Spleen (tissue), 11 donors: ENCODE measurements at regions not wholly inside any gene's neighbourhood (a gene's known extent, or its start where the extent isn't known, plus 50 kb on each side); places are given as distances from the start of the nearest gene placed in this dataset.
A peak's percentile ranks its signal among the peaks of the same experiment; 100 is the strongest.
"Not testable (repeated sequence)": the region's sequence is repeated elsewhere in the genome, so short reads cannot be mapped to it uniquely, and the experiment has no call there.

Experiments used
- DNase-seq: peaks from one replicate; pipeline ENCODE4 v3.0.0-alpha.2; 2020
- H3K27ac ChIP-seq, 8 donors: fragments of 200-600 bp; sonication (generic) in 7 of 8; 1 replicate in 4 of 8; 2 replicates in 4 of 8; pipeline versions ENCODE4 v1.5.0 to v1.8.0; 2016 to 2021; ENCODE audit warnings: inconsistent platforms in 4 of 8, mild to moderate bottlenecking in 4 of 8, moderate library complexity in 1 of 8
- H3K27me3 ChIP-seq, 7 donors: fragments of 200-600 bp; sonication (generic) in 6 of 7; replicated peaks in 1 of 7; 1 replicate in 4 of 7; 2 replicates in 3 of 7; pipeline versions ENCODE4 v1.5.0 to v1.8.0; 2016 to 2021; ENCODE audit warnings: inconsistent platforms in 3 of 7, mild to moderate bottlenecking in 1 of 7
- H3K36me3 ChIP-seq, 6 donors: fragments of 200-600 bp; sonication (generic) in 5 of 6; 1 replicate in 4 of 6; 2 replicates in 2 of 6; pipeline versions ENCODE4 v1.5.0 to v1.8.0; 2016 to 2021; ENCODE audit warnings: inconsistent platforms in 2 of 6
- H3K4me1 ChIP-seq, 6 donors: fragments of 200-600 bp; sonication (generic) in 5 of 6; 1 replicate in 3 of 6; 2 replicates in 3 of 6; pipeline versions ENCODE4 v1.5.0 to v1.8.0; 2016 to 2021; ENCODE audit warnings: inconsistent platforms in 3 of 6
- H3K4me3 ChIP-seq, 8 donors: fragments of 200-600 bp; sonication (generic) in 7 of 8; 1 replicate in 4 of 8; 2 replicates in 4 of 8; pipeline versions ENCODE4 v1.5.0 to v1.8.0; 2016 to 2021; ENCODE audit warnings: inconsistent platforms in 4 of 8, mild to moderate bottlenecking in 4 of 8, moderate library complexity in 2 of 8
- H3K9me3 ChIP-seq, 8 donors: fragments of 200-600 bp; sonication (generic) in 7 of 8; 1 replicate in 4 of 8; 2 replicates in 4 of 8; pipeline versions ENCODE4 v1.5.0 to v1.8.0; 2016 to 2021; ENCODE audit warnings: inconsistent platforms in 4 of 8
- CTCF ChIP-seq, 11 experiments: fragments of 200-600 bp in 7 of 11; fragments of 450-650 bp in 4 of 11; sonication (generic) in 4 of 11; IDR thresholded peaks in 8 of 11; conservative IDR thresholded peaks in 3 of 11; 1 replicate in 7 of 11; 2 replicates in 4 of 11; pipeline versions ENCODE4 v1.4.0 to v1.8.0; 2016 to 2021; ENCODE audit warnings: antibody characterized with exemption in 11 of 11, inconsistent platforms in 4 of 11, mild to moderate bottlenecking in 1 of 11
- POLR2A ChIP-seq, 3 donors: fragments of 450-650 bp; IDR thresholded peaks; one replicate each; pipeline ENCODE4 v1.5.1; 2017; ENCODE audit warnings: antibody characterized with exemption in 3 of 3, mild to moderate bottlenecking in 1 of 3
- POLR2AphosphoS5 ChIP-seq, 3 donors: sonication (generic); formaldehyde crosslinking; IDR thresholded peaks; one replicate each; pipeline ENCODE4 v1.5.1; 2017; ENCODE audit warnings: antibody characterized with exemption in 3 of 3
- WGBS, 5 donors: extraction: QIAGEN DNeasy Blood & Tissue Kit in 3 of 5; methylation state at CpG; one replicate each; pipeline versions ENCODE4 v1.1.5 to v1.1.7; 2013 to 2018; 5-methylcytosine and 5-hydroxymethylcytosine counted together
- intact Hi-C: fragments of 100-400 bp; cut with DNase I; formaldehyde crosslinking; loops from one replicate; pipeline ENCODE4 v1.15.0; 2023; ENCODE audit warnings: low total_unique reads
- donor health status: healthy with polysubstance abuse.
- donor health status: DM: no; HTN: no; CAD: no; lungs with moderate emphysema.
- donor health status: DM: no; HTN: no; CAD: no.
- donor health status: Bipolar disorder and iron deficiency.
- donor health status: healthy.
- donor health status: DM: no; HTN: no; CAD: no.
- donor health status: DM: yes; HTN: yes; CAD: no.

GRCh38 chr7:65749518-65749917 is 123.4 kb upstream of the VKORC1L1 start:
- Histone ChIP-seq H3K27ac (no peak overlapping the region), H3K4me1 (peaks cover 9 to 39% (median 20%) of the 10 kb centered on the region in 6 donors), H3K4me3 (peak overlapping the region in 2 of 8 donors; percentile 87 to 91), H3K9me3 (no peaks in the 10 kb centered on the region), H3K36me3 (peaks cover 0 to 16% (median 3%) of the 10 kb centered on the region in 6 donors), H3K27me3 (no peaks in the 10 kb centered on the region)
- 71 to 96% (median 86%) methylated on average over 12 of the region's 12 CpGs for WGBS, 5 donors
- TF ChIP-seq POLR2A (IDR thresholded peaks at IDR 0.05) (no peak), CTCF (IDR thresholded peaks at IDR 0.05 in 8 of 11, conservative IDR thresholded peaks at IDR 0.05 in 3 of 11) (no peak), POLR2AphosphoS5 (IDR thresholded peaks at IDR 0.05) (no peak)
- DNase-seq, result no peak
- intact Hi-C loops, result no loop called here

- Histone ChIP-seq H3K27me3 (no peaks in the 10 kb centered on the region), H3K36me3 (peaks cover 0 to 28% (median 10%) of the 10 kb centered on the region in 6 donors), H3K27ac (peak overlapping the region; percentile 71 to 92 (median 89)), H3K4me3 (peak overlapping the region; percentile 80 to 99 (median 98)), H3K4me1 (peaks cover 9 to 39% (median 20%) of the 10 kb centered on the region in 6 donors), H3K9me3 (no peaks in the 10 kb centered on the region)
- intact Hi-C loops, result no loop called here
- DNase-seq, result peak; percentile 98
- TF ChIP-seq CTCF (IDR thresholded peaks at IDR 0.05 in 8 of 11, conservative IDR thresholded peaks at IDR 0.05 in 3 of 11) (peak in 10 of 11 experiments; percentile 32 to 78 (median 56)), POLR2AphosphoS5 (IDR thresholded peaks at IDR 0.05) (peak; percentile 87 to 91 (median 91)), POLR2A (IDR thresholded peaks at IDR 0.05) (peak in 2 of 3 donors; percentile 3 to 18)
- 0% methylated on average over 31 to 69 of the region's 69 CpGs for WGBS, 5 donors
Measured at GRCh38 chr7:65750511-65751344, 122.1 kb upstream of the VKORC1L1 start.

GRCh38 chr7:65754070-65754469 is 118.8 kb upstream of the VKORC1L1 start:
- H3K27ac ChIP-seq, H3K4me3 ChIP-seq, H3K9me3 ChIP-seq, H3K27me3 ChIP-seq, intact Hi-C loops, DNase-seq: not testable (repeated sequence)
- Histone ChIP-seq H3K36me3 (peaks cover 0 to 55% (median 15%) of the 10 kb centered on the region in 6 donors), H3K4me1 (peaks cover 9 to 42% (median 20%) of the 10 kb centered on the region in 6 donors)
- WGBS, 5 donors, result 62 to 91% (median 80%) methylated on average over 5 of the region's 5 CpGs

GRCh38 chr7:65758991-65759390 is 113.9 kb upstream of the VKORC1L1 start:
- H3K27ac ChIP-seq, H3K4me1 ChIP-seq, intact Hi-C loops, H3K27me3 ChIP-seq, H3K9me3 ChIP-seq, DNase-seq, H3K4me3 ChIP-seq: not testable (repeated sequence)
- peaks cover 0 to 78% (median 30%) of the 10 kb centered on the region in 6 donors for H3K36me3 ChIP-seq
- 85 to 100% (median 93%) methylated on average over 1 of the region's 1 CpG for WGBS, 5 donors

- 63 to 71% (median 68%) methylated on average over 3 of the region's 3 CpGs for WGBS, 5 donors
- intact Hi-C loops, H3K9me3 ChIP-seq, H3K27me3 ChIP-seq, H3K4me1 ChIP-seq, H3K27ac ChIP-seq, DNase-seq, H3K4me3 ChIP-seq: not testable (repeated sequence)
- peaks cover 0 to 55% (median 22%) of the 10 kb centered on the region in 6 donors for H3K36me3 ChIP-seq
Measured at GRCh38 chr7:65762712-65763111, 110.2 kb upstream of the VKORC1L1 start.

- H3K9me3 ChIP-seq, H3K27me3 ChIP-seq, intact Hi-C loops, H3K4me1 ChIP-seq, H3K4me3 ChIP-seq, DNase-seq, H3K27ac ChIP-seq: not testable (repeated sequence)
- 75 to 87% (median 81%) methylated on average over 5 of the region's 5 CpGs for WGBS, 5 donors
- H3K36me3 ChIP-seq, result peaks cover 0 to 51% (median 22%) of the 10 kb centered on the region in 6 donors
Measured at GRCh38 chr7:65763114-65763513, 109.8 kb upstream of the VKORC1L1 start.
